ENCODE measurements at regions not wholly inside any gene's neighbourhood (a gene's known extent, or its start where the extent isn't known, plus 50 kb on each side); places are given as distances from the start of the nearest gene placed in this dataset.
"Not testable (repeated sequence)": the region's sequence is repeated elsewhere in the genome, so short reads cannot be mapped to it uniquely, and the experiment has no call there.

- ChIA-PET CTCF (interaction anchor here (1.9 to 3.1 kb wide), 2 partner anchors 288 to 351 kb away, joined by 11 to 19 read pairs; partner anchors contain the start of gene AFTPH), POLR2A (no interaction called here)
- no peak for DNase-seq
- Mint-ChIP-seq H3K27ac (no peak overlapping the region), H3K27me3 (peaks cover 2% of the 10 kb centered on the region), H3K9me3 (no peaks in the 10 kb centered on the region), H3K4me3 (no peak overlapping the region), H3K36me3 (no peaks in the 10 kb centered on the region), H3K4me1 (ENCODE audit: low read depth) (peaks cover 7% of the 10 kb centered on the region)
- intact Hi-C loops (cut with micrococcal nuclease), result loop anchor here (10.0 kb wide), 1 partner anchor 810 kb away; no protein-coding TSS in a partner anchor
These were observed 114.6 kb upstream of the SLC1A4 start for GRCh38 chr2:64874593-64874992.

GRCh38 chr2:64875368-64875767 lies 113.8 kb upstream of the SLC1A4 start:
- peaks cover 7% of the 10 kb centered on the region for H3K4me1 Mint-ChIP-seq (ENCODE audit: low read depth)
- H3K9me3 Mint-ChIP-seq, result no peaks in the 10 kb centered on the region
- intact Hi-C loops (cut with micrococcal nuclease), result loop anchor here (10.0 kb wide), 1 partner anchor 811 kb away; no protein-coding TSS in a partner anchor
- no peaks in the 10 kb centered on the region for H3K36me3 Mint-ChIP-seq
- peaks cover 2% of the 10 kb centered on the region for H3K27me3 Mint-ChIP-seq
- H3K4me3 Mint-ChIP-seq, result no peak overlapping the region
- no peak for DNase-seq
- ChIA-PET CTCF (interaction anchor here (1.2 kb wide), 1 partner anchor 8 kb away, joined by 4 read pairs; no protein-coding TSS in a partner anchor), POLR2A (no interaction called here)
- no peak overlapping the region for H3K27ac Mint-ChIP-seq

- POLR2A ChIA-PET, result no interaction called here
- Mint-ChIP-seq H3K4me1 (ENCODE audit: low read depth) (peaks cover 7% of the 10 kb centered on the region), H3K27me3 (peaks cover 2% of the 10 kb centered on the region)
These were observed 113.0 kb upstream of the SLC1A4 start for GRCh38 chr2:64876137-64876647.

GRCh38 chr2:64879745-64880144 lies 109.5 kb upstream of the SLC1A4 start:
- H3K9me3 Mint-ChIP-seq, result no peaks in the 10 kb centered on the region
- ChIA-PET CTCF (no interaction called here), POLR2A (no interaction called here)
- no peaks in the 10 kb centered on the region for H3K36me3 Mint-ChIP-seq
- peaks cover 2% of the 10 kb centered on the region for H3K27me3 Mint-ChIP-seq
- intact Hi-C loops (cut with micrococcal nuclease), result loop anchor here (10.0 kb wide), 1 partner anchor 815 kb away; no protein-coding TSS in a partner anchor
- no peak overlapping the region for H3K27ac Mint-ChIP-seq
- H3K4me1 Mint-ChIP-seq (ENCODE audit: low read depth), result no peaks in the 10 kb centered on the region
- no peak overlapping the region for H3K4me3 Mint-ChIP-seq
- DNase-seq, result no peak

More at GRCh38 chr2:64876137-64876647, 113.0 kb upstream of the SLC1A4 start:
- Mint-ChIP-seq H3K36me3 (no peaks in the 10 kb centered on the region), H3K27ac (no peak overlapping the region), H3K9me3 (no peaks in the 10 kb centered on the region), H3K4me3 (no peak overlapping the region)
- intact Hi-C loops (cut with micrococcal nuclease), result loop anchor here (10.0 kb wide), 1 partner anchor 811 kb away; no protein-coding TSS in a partner anchor
- no peak for DNase-seq
- CTCF ChIA-PET, result interaction anchor here (1.2 kb wide), 1 partner anchor 9 kb away, joined by 4 read pairs; no protein-coding TSS in a partner anchor

GRCh38 chr2:64880193-64880951 lies 108.8 kb upstream of the SLC1A4 start:
- Mint-ChIP-seq H3K4me3 (no peak overlapping the region), H3K9me3 (no peaks in the 10 kb centered on the region), H3K27ac (no peak overlapping the region), H3K27me3 (peaks cover 2% of the 10 kb centered on the region), H3K36me3 (no peaks in the 10 kb centered on the region), H3K4me1 (ENCODE audit: low read depth) (no peaks in the 10 kb centered on the region)
- ChIA-PET CTCF (no interaction called here), POLR2A (no interaction called here)
- intact Hi-C loops (cut with micrococcal nuclease), result no loop called here
- no peak for DNase-seq

GRCh38 chr2:64881037-64881492 lies 108.1 kb upstream of the SLC1A4 start:
- H3K27ac Mint-ChIP-seq, result no peak overlapping the region
- CTCF ChIA-PET, result no interaction called here

GRCh38 chr2:64887565-64887964 lies 101.6 kb upstream of the SLC1A4 start:
- intact Hi-C loops (cut with micrococcal nuclease), result no loop called here
- peaks cover 2% of the 10 kb centered on the region for H3K27me3 Mint-ChIP-seq
- DNase-seq, result no peak
- no peaks in the 10 kb centered on the region for H3K36me3 Mint-ChIP-seq
- H3K4me3 Mint-ChIP-seq, result no peak overlapping the region
- H3K27ac Mint-ChIP-seq, result no peak overlapping the region
- no peaks in the 10 kb centered on the region for H3K4me1 Mint-ChIP-seq (ENCODE audit: low read depth)
- ChIA-PET CTCF (no interaction called here), POLR2A (no interaction called here)
- no peaks in the 10 kb centered on the region for H3K9me3 Mint-ChIP-seq

More at GRCh38 chr2:64881037-64881492, 108.1 kb upstream of the SLC1A4 start:
- DNase-seq, result no peak
- Mint-ChIP-seq H3K36me3 (no peaks in the 10 kb centered on the region), H3K9me3 (no peaks in the 10 kb centered on the region), H3K27me3 (peaks cover 2% of the 10 kb centered on the region), H3K4me1 (ENCODE audit: low read depth) (no peaks in the 10 kb centered on the region), H3K4me3 (no peak overlapping the region)
- intact Hi-C loops (cut with micrococcal nuclease), result no loop called here
- POLR2A ChIA-PET, result no interaction called here

GRCh38 chr2:64888591-64889309 lies 100.4 kb upstream of the SLC1A4 start:
- no peaks in the 10 kb centered on the region for H3K9me3 Mint-ChIP-seq
- H3K4me3 Mint-ChIP-seq, result no peak overlapping the region
- H3K27ac Mint-ChIP-seq, result no peak overlapping the region
- peaks cover 2% of the 10 kb centered on the region for H3K27me3 Mint-ChIP-seq
- no peaks in the 10 kb centered on the region for H3K36me3 Mint-ChIP-seq
- ChIA-PET CTCF (no interaction called here), POLR2A (no interaction called here)
- no peaks in the 10 kb centered on the region for H3K4me1 Mint-ChIP-seq (ENCODE audit: low read depth)
- DNase-seq, result no peak
- intact Hi-C loops (cut with micrococcal nuclease), result no loop called here

GRCh38 chr2:64889803-64890202 lies 99.4 kb upstream of the SLC1A4 start:
- intact Hi-C loops (cut with micrococcal nuclease), result no loop called here
- no peaks in the 10 kb centered on the region for H3K9me3 Mint-ChIP-seq
- no peaks in the 10 kb centered on the region for H3K4me1 Mint-ChIP-seq (ENCODE audit: low read depth)
- H3K27ac Mint-ChIP-seq, result no peak overlapping the region
- H3K4me3 Mint-ChIP-seq, result no peak overlapping the region
- POLR2A ChIA-PET, result no interaction called here
- no peaks in the 10 kb centered on the region for H3K36me3 Mint-ChIP-seq
- H3K27me3 Mint-ChIP-seq, result peaks cover 2% of the 10 kb centered on the region
- CTCF ChIA-PET, result no interaction called here
- no peak for DNase-seq

- H3K4me1 Mint-ChIP-seq (ENCODE audit: low read depth); POLR2A ChIA-PET; DNase-seq; intact Hi-C loops (cut with micrococcal nuclease); H3K27ac Mint-ChIP-seq; CTCF ChIA-PET; H3K27me3 Mint-ChIP-seq; H3K4me3 Mint-ChIP-seq; H3K36me3 Mint-ChIP-seq; H3K9me3 Mint-ChIP-seq: not testable (repeated sequence)
These were observed 92.6 kb upstream of the SLC1A4 start for GRCh38 chr2:64896572-64896971.

GRCh38 chr2:64899081-64899865 lies 89.9 kb upstream of the SLC1A4 start:
- H3K27me3 Mint-ChIP-seq, result peaks cover 6% of the 10 kb centered on the region
- peaks cover 8% of the 10 kb centered on the region for H3K4me1 Mint-ChIP-seq (ENCODE audit: low read depth)
- DNase-seq, result no peak
- CTCF ChIA-PET, result no interaction called here
- intact Hi-C loops (cut with micrococcal nuclease), result no loop called here
- H3K9me3 Mint-ChIP-seq, result no peaks in the 10 kb centered on the region
- H3K36me3 Mint-ChIP-seq, result no peaks in the 10 kb centered on the region
- H3K27ac Mint-ChIP-seq, result no peak overlapping the region
- POLR2A ChIA-PET, result no interaction called here
- H3K4me3 Mint-ChIP-seq, result no peak overlapping the region

- H3K27me3 Mint-ChIP-seq; H3K27ac Mint-ChIP-seq; H3K9me3 Mint-ChIP-seq; POLR2A ChIA-PET; intact Hi-C loops (cut with micrococcal nuclease); CTCF ChIA-PET; H3K36me3 Mint-ChIP-seq; H3K4me3 Mint-ChIP-seq; DNase-seq; H3K4me1 Mint-ChIP-seq (ENCODE audit: low read depth): not testable (repeated sequence)
These were observed 89.3 kb upstream of the SLC1A4 start for GRCh38 chr2:64899876-64900275.

Data from activated CD4-positive, alpha-beta memory T cell treated with anti-CD3 and anti-CD28 coated beads for 36 hours (primary cell).